Fibroblast of skin of left biceps (primary cell): ENCODE measurements at regions not wholly inside any gene's neighbourhood (a gene's known extent, or its start where the extent isn't known, plus 50 kb on each side); places are given as distances from the start of the nearest gene placed in this dataset.

Experiments used
- DNase-seq, 2 experiments: peaks; one replicate each; pipeline ENCODE4 v3.0.0-alpha.2; 2013; ENCODE audit warnings: low read depth in 2 of 2

- no peak for DNase-seq
Observed at GRCh38 chr18:27826101-27826500, 350.8 kb downstream of the CDH2 start.

- DNase-seq = no peak
Observed at GRCh38 chr18:27825689-27826088, 351.2 kb downstream of the CDH2 start.

- no peak for DNase-seq
Observed at GRCh38 chr18:27824841-27825681, 351.9 kb downstream of the CDH2 start.

- no peak for DNase-seq
Observed at GRCh38 chr18:27824275-27824674, 352.7 kb downstream of the CDH2 start.

GRCh38 chr18:27823053-27823452, 353.9 kb downstream of the CDH2 start:
- no peak for DNase-seq

- no peak for DNase-seq
Observed at GRCh38 chr18:27808683-27809082, 368.2 kb downstream of the CDH2 start.

- DNase-seq = no peak
Observed at GRCh38 chr18:27803957-27804356, 373.0 kb downstream of the CDH2 start.

GRCh38 chr18:27797484-27797883, 379.4 kb downstream of the CDH2 start:
- no peak for DNase-seq

GRCh38 chr18:27794181-27794926, 382.6 kb downstream of the CDH2 start:
- no peak for DNase-seq

GRCh38 chr18:27793013-27793785, 383.7 kb downstream of the CDH2 start:
- no peak for DNase-seq

GRCh38 chr18:27789406-27789805, 387.5 kb downstream of the CDH2 start:
- no peak for DNase-seq

- DNase-seq = no peak
Observed at GRCh38 chr18:27787547-27787946, 389.4 kb downstream of the CDH2 start.

GRCh38 chr18:27785815-27786471, 391.0 kb downstream of the CDH2 start:
- DNase-seq = no peak

GRCh38 chr18:27780061-27780745, 396.7 kb downstream of the CDH2 start:
- DNase-seq = no peak

- no peak for DNase-seq
Observed at GRCh38 chr18:27778925-27779324, 398.0 kb downstream of the CDH2 start.

GRCh38 chr18:27778441-27778840, 398.5 kb downstream of the CDH2 start:
- no peak for DNase-seq

- DNase-seq = no peak
Observed at GRCh38 chr18:27772081-27772480, 404.8 kb downstream of the CDH2 start.

- DNase-seq = no peak
Observed at GRCh38 chr18:27771571-27771970, 405.4 kb downstream of the CDH2 start.

GRCh38 chr18:27769152-27769551, 407.8 kb downstream of the CDH2 start:
- no peak for DNase-seq

GRCh38 chr18:27763936-27764335, 413.0 kb downstream of the CDH2 start:
- DNase-seq = no peak

- no peak for DNase-seq
Observed at GRCh38 chr18:27763341-27763740, 413.6 kb downstream of the CDH2 start.
